Stimulated activated CD8-positive, alpha-beta memory T cell treated with anti-CD3 and anti-CD28 coated beads, Interleukin-7, amount 100 ng/mL, for 1 hour (primary cell): ENCODE measurements at regions not wholly inside any gene's neighbourhood (a gene's known extent, or its start where the extent isn't known, plus 50 kb on each side); places are given as distances from the start of the nearest gene placed in this dataset.

ENCODE experiments used
- DNase-seq, 2 donors: peaks; one replicate each; pipeline ENCODE4 v3.0.0-alpha.2; 2020; ENCODE audit warnings: low read depth in 2 of 2

- no peak for DNase-seq
These were observed 101.2 kb upstream of the GNAO1 start for GRCh38 chr16:56090076-56090475.

- DNase-seq: no peak
These were observed 103.7 kb upstream of the GNAO1 start for GRCh38 chr16:56087626-56088025.

GRCh38 chr16:56081371-56081770, 109.9 kb upstream of the GNAO1 start:
- no peak for DNase-seq

- no peak for DNase-seq
These were observed 115.4 kb upstream of the GNAO1 start for GRCh38 chr16:56075732-56076388.

- no peak for DNase-seq
These were observed 117.8 kb upstream of the GNAO1 start for GRCh38 chr16:56073508-56073907.

- DNase-seq: no peak
These were observed 119.2 kb upstream of the GNAO1 start for GRCh38 chr16:56072096-56072495.

- no peak for DNase-seq
These were observed 122.5 kb upstream of the GNAO1 start for GRCh38 chr16:56068816-56069215.

GRCh38 chr16:56068314-56068713, 123.0 kb upstream of the GNAO1 start:
- DNase-seq: no peak

- no peak for DNase-seq
These were observed 123.9 kb upstream of the GNAO1 start for GRCh38 chr16:56067406-56067805.

GRCh38 chr16:56066617-56067016, 124.7 kb upstream of the GNAO1 start:
- DNase-seq: no peak

GRCh38 chr16:56063111-56063510, 128.2 kb upstream of the GNAO1 start:
- no peak for DNase-seq

- DNase-seq: no peak
These were observed 134.1 kb upstream of the GNAO1 start for GRCh38 chr16:56057151-56057550.

GRCh38 chr16:56050916-56051315, 140.4 kb upstream of the GNAO1 start:
- DNase-seq: no peak

- no peak for DNase-seq
These were observed 142.7 kb upstream of the GNAO1 start for GRCh38 chr16:56048425-56049105.

- DNase-seq: no peak
These were observed 143.7 kb upstream of the GNAO1 start for GRCh38 chr16:56047307-56048234.

- no peak for DNase-seq
These were observed 148.9 kb upstream of the GNAO1 start for GRCh38 chr16:56042416-56042815.

- DNase-seq: no peak
These were observed 149.6 kb upstream of the GNAO1 start for GRCh38 chr16:56041556-56042140.

GRCh38 chr16:56038564-56039098, 152.7 kb upstream of the GNAO1 start:
- no peak for DNase-seq

- DNase-seq: no peak
These were observed 156.9 kb upstream of the CES5A start for GRCh38 chr16:56032072-56032471.

GRCh38 chr16:56029026-56029425, 153.9 kb upstream of the CES5A start:
- DNase-seq: no peak

GRCh38 chr16:56022818-56023217, 147.6 kb upstream of the CES5A start:
- no peak for DNase-seq

- no peak for DNase-seq
These were observed 144.1 kb upstream of the CES5A start for GRCh38 chr16:56019274-56019673.
